ENCODE measurements at regions not wholly inside any gene's neighbourhood (a gene's known extent, or its start where the extent isn't known, plus 50 kb on each side); places are given as distances from the start of the nearest gene placed in this dataset.

GRCh38 chr5:118243613-118244012 is 744.7 kb downstream of the DTWD2 start:
- H3K27ac ChIP-seq, result no peak overlapping the region
- H3K4me1 ChIP-seq, result no peaks in the 10 kb centered on the region
- no peaks in the 10 kb centered on the region for H3K36me3 ChIP-seq
- no peaks in the 10 kb centered on the region for H3K27me3 ChIP-seq
- no peak overlapping the region for H3K4me3 ChIP-seq
- TF ChIP-seq CTCF (IDR thresholded peaks at IDR 0.05), result no peak
- no peak for DNase-seq
- no peak for ATAC-seq
- no peaks in the 10 kb centered on the region for H3K9me3 ChIP-seq
- intact Hi-C loops (cut with DNase I), result no loop called here

GRCh38 chr5:118243068-118243467 is 745.3 kb downstream of the DTWD2 start:
- ATAC-seq, result peak; percentile 55
- H3K36me3 ChIP-seq, result no peaks in the 10 kb centered on the region
- no peak for TF ChIP-seq CTCF (IDR thresholded peaks at IDR 0.05)
- DNase-seq, result no peak
- H3K4me1 ChIP-seq, result no peaks in the 10 kb centered on the region
- intact Hi-C loops (cut with DNase I), result no loop called here
- no peaks in the 10 kb centered on the region for H3K9me3 ChIP-seq
- no peaks in the 10 kb centered on the region for H3K27me3 ChIP-seq
- H3K4me3 ChIP-seq, result no peak overlapping the region
- no peak overlapping the region for H3K27ac ChIP-seq

GRCh38 chr5:118236108-118236849 is 752.1 kb downstream of the DTWD2 start:
- intact Hi-C loops (cut with DNase I), result no loop called here
- Histone ChIP-seq H3K27ac (no peak overlapping the region), H3K4me3 (no peak overlapping the region), H3K4me1 (no peaks in the 10 kb centered on the region), H3K9me3 (no peaks in the 10 kb centered on the region), H3K27me3 (no peaks in the 10 kb centered on the region), H3K36me3 (no peaks in the 10 kb centered on the region)
- no peak for ATAC-seq
- no peak for DNase-seq
- TF ChIP-seq CTCF (IDR thresholded peaks at IDR 0.05), result no peak

GRCh38 chr5:118233606-118234005 is 754.7 kb downstream of the DTWD2 start:
- Histone ChIP-seq H3K36me3 (no peaks in the 10 kb centered on the region), H3K27ac (no peak overlapping the region), H3K4me3 (no peak overlapping the region), H3K27me3 (no peaks in the 10 kb centered on the region), H3K9me3 (no peaks in the 10 kb centered on the region), H3K4me1 (no peaks in the 10 kb centered on the region)
- ATAC-seq, result no peak
- no peak for DNase-seq
- no peak for TF ChIP-seq CTCF (IDR thresholded peaks at IDR 0.05)
- intact Hi-C loops (cut with DNase I), result no loop called here

GRCh38 chr5:118228489-118228888 is 759.9 kb downstream of the DTWD2 start:
- Histone ChIP-seq H3K27me3 (no peaks in the 10 kb centered on the region), H3K4me3 (no peak overlapping the region), H3K4me1 (no peaks in the 10 kb centered on the region), H3K9me3 (no peaks in the 10 kb centered on the region), H3K27ac (no peak overlapping the region), H3K36me3 (no peaks in the 10 kb centered on the region)
- TF ChIP-seq CTCF (IDR thresholded peaks at IDR 0.05), result no peak
- DNase-seq (no peak), ATAC-seq (no peak)
- intact Hi-C loops (cut with DNase I), result no loop called here

- Histone ChIP-seq H3K36me3 (no peaks in the 10 kb centered on the region), H3K27me3 (no peaks in the 10 kb centered on the region), H3K4me1 (no peaks in the 10 kb centered on the region), H3K27ac (no peak overlapping the region), H3K4me3 (no peak overlapping the region), H3K9me3 (no peaks in the 10 kb centered on the region)
- TF ChIP-seq CTCF (IDR thresholded peaks at IDR 0.05), result no peak
- ATAC-seq (no peak), DNase-seq (no peak)
- intact Hi-C loops (cut with DNase I), result no loop called here
Measured at GRCh38 chr5:118224546-118224945, 763.8 kb downstream of the DTWD2 start.
